ENCODE measurements at regions not wholly inside any gene's neighbourhood (a gene's known extent, or its start where the extent isn't known, plus 50 kb on each side); places are given as distances from the start of the nearest gene placed in this dataset.

GRCh38 chr20:11368965-11369711 is 548.6 kb upstream of the BTBD3 start:
- Histone ChIP-seq H3K79me2 (ENCODE audit: insufficient read depth, low read length) (no peaks in the 10 kb centered on the region), H3K27me3 (ENCODE audit: insufficient read depth, low read length) (no peaks in the 10 kb centered on the region), H3K9me3 (ENCODE audit: insufficient read depth, low read depth, low read length) (no peaks in the 10 kb centered on the region), H4K20me1 (ENCODE audit: insufficient read depth, low read length) (no peaks in the 10 kb centered on the region), H3K9ac (ENCODE audit: low read length) (no peak overlapping the region), H2AFZ (ENCODE audit: low read depth, low read length) (no peak overlapping the region), H3K4me3 (ENCODE audit: insufficient read depth, low read depth, low read length) (no peak overlapping the region), H3K36me3 (ENCODE audit: insufficient read depth, low read length) (no peaks in the 10 kb centered on the region), H3K4me2 (ENCODE audit: low read length) (no peak overlapping the region), H3K27ac (ENCODE audit: low read depth, low read length) (no peak overlapping the region), H3K4me1 (ENCODE audit: insufficient read depth, low read length) (peaks cover 5% of the 10 kb centered on the region)
- peaks cover 24% of the 10 kb centered on the region for H3K4me1 Mint-ChIP-seq (ENCODE audit: low read depth, unreplicated experiment)
- H3K4me3 Mint-ChIP-seq (ENCODE audit: unreplicated experiment) = no peak overlapping the region
- no peaks in the 10 kb centered on the region for H3K9me3 Mint-ChIP-seq (ENCODE audit: unreplicated experiment)
- H3K27ac Mint-ChIP-seq (ENCODE audit: unreplicated experiment) = no peak overlapping the region
- no peaks in the 10 kb centered on the region for H3K36me3 Mint-ChIP-seq (ENCODE audit: low read depth, unreplicated experiment)
- DNase-seq (ENCODE audit: low read depth) (no peak), FAIRE-seq (no peak)
- H3K27me3 Mint-ChIP-seq (ENCODE audit: low read depth, unreplicated experiment) = no peaks in the 10 kb centered on the region
- TF ChIP-seq EZH2 (IDR thresholded peaks at IDR 0.05; ENCODE audit: insufficient read depth, low read length) = no peak
- no peak for TF ChIP-seq CTCF (IDR thresholded peaks at IDR 0.05; ENCODE audit: insufficient read depth, low read depth, low read length)

- no peaks in the 10 kb centered on the region for H3K9me3 ChIP-seq (ENCODE audit: insufficient read depth, low read depth, low read length)
Measured at GRCh38 chr20:11371831-11372230, 545.9 kb upstream of the BTBD3 start.

More at GRCh38 chr20:11371831-11372230, 545.9 kb upstream of the BTBD3 start:
- FAIRE-seq = no peak
- H3K27ac Mint-ChIP-seq (ENCODE audit: unreplicated experiment) = no peak overlapping the region
- Histone ChIP-seq H3K4me2 (ENCODE audit: low read length) (no peak overlapping the region), H3K4me3 (ENCODE audit: insufficient read depth, low read depth, low read length) (no peak overlapping the region), H3K27ac (ENCODE audit: low read depth, low read length) (no peak overlapping the region), H3K9ac (ENCODE audit: low read length) (no peak overlapping the region), H3K4me1 (ENCODE audit: insufficient read depth, low read length) (peaks cover 10% of the 10 kb centered on the region), H2AFZ (ENCODE audit: low read depth, low read length) (no peak overlapping the region), H3K79me2 (ENCODE audit: insufficient read depth, low read length) (no peaks in the 10 kb centered on the region), H3K36me3 (ENCODE audit: insufficient read depth, low read length) (no peaks in the 10 kb centered on the region), H4K20me1 (ENCODE audit: insufficient read depth, low read length) (no peaks in the 10 kb centered on the region), H3K27me3 (ENCODE audit: insufficient read depth, low read length) (no peaks in the 10 kb centered on the region)
- peaks cover 32% of the 10 kb centered on the region for H3K4me1 Mint-ChIP-seq (ENCODE audit: low read depth, unreplicated experiment)
- H3K4me3 Mint-ChIP-seq (ENCODE audit: unreplicated experiment) = no peak overlapping the region
- no peaks in the 10 kb centered on the region for H3K27me3 Mint-ChIP-seq (ENCODE audit: low read depth, unreplicated experiment)
- no peaks in the 10 kb centered on the region for H3K9me3 Mint-ChIP-seq (ENCODE audit: unreplicated experiment)
- no peak for DNase-seq (ENCODE audit: low read depth)
- no peak for TF ChIP-seq CTCF (IDR thresholded peaks at IDR 0.05; ENCODE audit: insufficient read depth, low read depth, low read length)
- no peak for TF ChIP-seq EZH2 (IDR thresholded peaks at IDR 0.05; ENCODE audit: insufficient read depth, low read length)
- no peaks in the 10 kb centered on the region for H3K36me3 Mint-ChIP-seq (ENCODE audit: low read depth, unreplicated experiment)
